ENCODE measurements at regions not wholly inside any gene's neighbourhood (a gene's known extent, or its start where the extent isn't known, plus 50 kb on each side); places are given as distances from the start of the nearest gene placed in this dataset.

DNA sequence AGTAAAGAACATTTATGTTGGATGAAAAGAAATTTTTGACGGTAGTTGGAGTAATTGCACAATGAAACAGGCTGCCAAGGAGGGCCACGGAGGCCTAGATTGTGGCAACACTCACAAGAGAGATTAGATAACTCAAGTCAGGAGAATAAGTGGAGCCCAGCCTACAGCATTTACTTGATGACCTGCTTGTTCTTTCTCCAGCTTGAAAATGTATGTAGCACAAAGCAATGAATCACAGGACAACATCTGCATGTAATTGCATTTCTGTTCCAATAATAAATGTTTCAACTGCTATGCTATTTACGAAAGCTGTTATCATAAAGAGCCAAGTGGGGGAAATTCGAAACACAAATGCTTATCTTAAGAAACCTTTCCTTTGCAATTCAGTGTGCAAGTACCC, 221.2 kb upstream of the MID1 start:
- peaks cover 52% of the 10 kb centered on the region for H3K27me3 ChIP-seq
- H4K20me1 ChIP-seq: no peaks in the 10 kb centered on the region
- H3K4me2 ChIP-seq: no peak overlapping the region
- H3K4me1 ChIP-seq: no peaks in the 10 kb centered on the region
- H3K9me3 ChIP-seq: no peaks in the 10 kb centered on the region
- no peak overlapping the region for H3K27ac ChIP-seq
- no peaks in the 10 kb centered on the region for H3K36me3 ChIP-seq
- H3K9ac ChIP-seq: no peak overlapping the region
- TF ChIP-seq Cebpa-rat (IDR thresholded peaks at IDR 0.05): no peak
- H3K4me3 ChIP-seq: no peak overlapping the region

DNA sequence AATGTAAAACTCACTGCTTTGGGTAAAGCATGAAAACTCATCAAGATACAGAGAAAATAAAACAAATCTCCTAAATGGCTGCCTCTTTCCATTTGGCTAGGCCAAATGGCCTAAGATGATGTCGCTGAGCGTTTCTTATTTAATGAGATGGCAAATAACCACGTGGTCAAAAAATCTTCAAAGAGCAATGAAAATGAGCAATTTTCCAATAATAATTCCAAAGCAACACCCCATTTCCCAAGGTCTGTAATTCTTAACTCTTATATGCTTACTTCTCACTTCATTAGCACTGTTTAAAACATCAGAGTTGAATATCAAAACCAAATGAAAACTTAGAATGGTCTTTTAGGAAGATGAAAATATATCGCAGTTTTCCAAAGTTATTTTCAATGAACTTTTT, 222.3 kb upstream of the MID1 start:
- Histone ChIP-seq H3K4me1 (no peaks in the 10 kb centered on the region), H3K27me3 (peaks cover 61% of the 10 kb centered on the region), H3K4me2 (no peak overlapping the region), H3K9me3 (no peaks in the 10 kb centered on the region), H3K4me3 (no peak overlapping the region), H3K36me3 (no peaks in the 10 kb centered on the region), H3K9ac (no peak overlapping the region), H4K20me1 (no peaks in the 10 kb centered on the region), H3K27ac (no peak overlapping the region)
- no peak for TF ChIP-seq Cebpa-rat (IDR thresholded peaks at IDR 0.05)

DNA sequence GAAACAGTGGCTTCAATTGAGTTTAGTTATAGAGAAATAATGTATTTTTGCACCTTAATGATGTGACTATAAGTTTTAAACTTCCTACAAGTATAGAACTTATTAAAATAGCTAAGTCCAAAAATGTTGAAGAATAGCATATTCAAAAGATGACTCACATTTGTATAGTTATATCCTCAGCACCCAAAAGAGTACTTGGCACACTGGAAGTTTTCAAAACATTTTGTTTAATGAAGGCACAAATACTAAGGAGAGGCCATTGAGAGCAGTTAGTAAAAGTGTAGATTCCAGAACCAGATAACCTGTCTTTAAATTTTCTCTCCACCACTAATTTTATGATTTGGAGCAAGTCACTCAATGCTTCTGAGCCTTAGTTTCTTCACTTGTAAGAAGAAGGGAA, 226.9 kb upstream of the MID1 start:
- Histone ChIP-seq H3K4me2 (no peak overlapping the region), H3K36me3 (no peaks in the 10 kb centered on the region), H3K9ac (no peak overlapping the region), H4K20me1 (no peaks in the 10 kb centered on the region), H3K4me3 (no peak overlapping the region), H3K27ac (no peak overlapping the region), H3K4me1 (no peaks in the 10 kb centered on the region), H3K9me3 (no peaks in the 10 kb centered on the region), H3K27me3 (peaks cover 83% of the 10 kb centered on the region)
- TF ChIP-seq Cebpa-rat (IDR thresholded peaks at IDR 0.05): no peak

DNA sequence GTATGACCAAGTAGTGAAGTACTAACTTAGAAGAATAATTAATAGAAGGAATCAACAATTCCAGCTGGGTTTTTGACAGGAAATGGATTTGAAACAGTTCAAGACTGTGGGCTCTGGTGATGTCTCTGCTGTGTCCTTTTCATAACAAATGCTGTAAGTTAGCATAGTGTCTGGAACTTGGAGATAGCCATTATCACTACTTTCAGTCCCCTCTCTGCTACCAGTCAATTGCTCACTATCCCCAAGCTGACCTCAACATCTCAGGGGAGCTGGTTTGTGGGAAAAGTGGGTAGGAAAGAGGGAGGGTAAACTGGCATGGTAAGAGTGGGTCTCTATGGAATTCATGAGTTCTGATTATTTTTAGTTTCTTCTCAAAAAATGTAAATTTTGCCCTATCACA, 231.4 kb upstream of the MID1 start:
- Histone ChIP-seq H4K20me1 (no peaks in the 10 kb centered on the region), H3K4me3 (no peak overlapping the region), H3K4me2 (no peak overlapping the region), H3K9ac (no peak overlapping the region), H3K27ac (no peak overlapping the region), H3K27me3 (peaks cover 82% of the 10 kb centered on the region), H3K9me3 (no peaks in the 10 kb centered on the region), H3K36me3 (no peaks in the 10 kb centered on the region), H3K4me1 (no peaks in the 10 kb centered on the region)
- TF ChIP-seq Cebpa-rat (IDR thresholded peaks at IDR 0.05): no peak

DNA sequence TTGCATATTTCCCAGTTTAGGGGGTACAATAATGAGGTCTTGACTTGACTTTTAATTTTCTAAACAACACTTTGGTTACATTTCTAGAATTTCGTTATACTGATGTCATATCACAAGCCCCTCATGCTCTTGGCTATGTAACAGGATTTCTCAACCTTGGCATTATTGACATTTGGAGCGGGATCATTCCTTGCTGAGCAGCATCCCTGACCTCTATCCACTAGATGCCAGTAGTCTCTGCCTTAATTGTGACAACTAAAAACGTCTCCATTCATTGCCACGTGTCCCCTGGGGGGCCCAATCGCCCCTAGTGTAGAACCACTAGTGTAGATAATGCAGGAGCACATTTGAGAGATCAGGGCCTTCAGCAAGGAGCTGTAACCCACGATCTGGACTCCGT, 234.2 kb upstream of the MID1 start:
- no peak overlapping the region for H3K4me2 ChIP-seq
- H3K4me3 ChIP-seq: no peak overlapping the region
- no peak overlapping the region for H3K9ac ChIP-seq
- no peaks in the 10 kb centered on the region for H3K36me3 ChIP-seq
- no peaks in the 10 kb centered on the region for H3K9me3 ChIP-seq
- peaks cover 82% of the 10 kb centered on the region for H3K27me3 ChIP-seq
- no peak overlapping the region for H3K27ac ChIP-seq
- H3K4me1 ChIP-seq: peaks cover 4% of the 10 kb centered on the region; the same call in 1 of the 2 replicates
- no peak for TF ChIP-seq Cebpa-rat (IDR thresholded peaks at IDR 0.05)
- no peaks in the 10 kb centered on the region for H4K20me1 ChIP-seq

DNA sequence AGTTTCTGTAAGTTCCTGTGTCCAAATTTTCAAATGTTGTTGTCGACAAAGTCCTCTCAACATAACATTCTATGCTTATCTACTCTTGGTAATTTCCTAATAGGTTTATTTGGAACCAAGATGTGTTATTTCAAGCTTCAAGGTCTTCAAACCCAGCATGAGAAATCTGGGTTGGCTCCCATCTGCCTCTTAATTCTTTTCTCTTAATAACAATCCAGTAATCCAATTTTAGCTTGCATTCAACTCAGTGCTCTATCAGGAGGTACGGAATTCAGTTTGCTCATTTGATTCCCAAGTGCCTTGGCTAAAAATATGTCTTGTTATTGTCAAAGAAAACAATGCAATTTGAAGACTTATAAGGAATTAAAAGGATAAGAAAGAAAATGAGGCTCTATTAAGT, 235.5 kb upstream of the MID1 start:
- Histone ChIP-seq H3K4me2 (no peak overlapping the region), H4K20me1 (no peaks in the 10 kb centered on the region), H3K4me1 (peaks cover 4% of the 10 kb centered on the region; the same call in 1 of the 2 replicates), H3K9me3 (no peaks in the 10 kb centered on the region), H3K9ac (no peak overlapping the region), H3K36me3 (no peaks in the 10 kb centered on the region), H3K4me3 (no peak overlapping the region), H3K27ac (no peak overlapping the region), H3K27me3 (peaks cover 72% of the 10 kb centered on the region)
- no peak for TF ChIP-seq Cebpa-rat (IDR thresholded peaks at IDR 0.05)

DNA sequence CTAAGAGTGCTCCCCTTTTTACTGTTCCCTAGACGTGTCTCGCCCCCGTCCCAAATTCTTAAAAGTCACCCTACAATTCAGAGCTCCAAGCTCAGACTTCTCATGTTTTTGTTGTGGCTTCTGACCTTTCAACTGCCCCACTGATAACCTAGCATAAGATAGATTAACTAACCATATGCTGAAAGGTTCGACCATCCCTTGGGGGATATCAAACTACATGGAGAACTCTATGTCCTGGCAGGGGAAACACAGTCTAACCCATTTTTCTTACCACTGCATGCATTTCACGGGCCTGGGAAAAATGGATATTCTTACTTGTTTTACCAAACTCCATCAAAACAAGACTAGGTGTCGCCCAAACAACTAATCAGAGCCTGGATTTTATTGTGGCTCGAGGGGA, 236.4 kb upstream of the MID1 start:
- Histone ChIP-seq H3K27ac (no peak overlapping the region), H3K9me3 (no peaks in the 10 kb centered on the region), H3K4me2 (no peak overlapping the region), H3K36me3 (no peaks in the 10 kb centered on the region), H4K20me1 (no peaks in the 10 kb centered on the region), H3K4me1 (peaks cover 4% of the 10 kb centered on the region; the same call in 1 of the 2 replicates), H3K9ac (no peak overlapping the region), H3K4me3 (no peak overlapping the region), H3K27me3 (peaks cover 64% of the 10 kb centered on the region)
- no peak for TF ChIP-seq Cebpa-rat (IDR thresholded peaks at IDR 0.05)

DNA sequence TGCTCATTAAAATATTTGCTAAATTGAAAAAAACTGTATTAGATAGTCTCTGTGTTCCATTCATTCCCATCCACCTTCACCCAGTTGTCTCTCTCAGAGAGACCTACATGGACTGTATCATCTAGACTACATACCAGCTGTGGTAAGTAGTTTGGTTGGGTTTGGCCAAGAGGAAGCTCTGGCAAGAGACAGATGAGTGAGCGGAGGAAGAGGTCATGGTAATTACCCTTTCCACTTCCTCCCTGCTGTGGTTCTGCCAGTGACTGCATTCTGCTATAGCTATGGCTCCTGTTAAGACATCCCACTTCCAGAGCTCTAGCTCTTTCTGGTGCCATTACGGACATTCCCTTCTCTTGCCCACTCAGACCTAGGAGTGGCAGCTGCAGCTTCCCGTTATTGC, 239.0 kb upstream of the MID1 start:
- Histone ChIP-seq H3K27ac (no peak overlapping the region), H3K4me2 (no peak overlapping the region), H3K9ac (no peak overlapping the region), H3K36me3 (no peaks in the 10 kb centered on the region), H4K20me1 (no peaks in the 10 kb centered on the region), H3K4me1 (peaks cover 4% of the 10 kb centered on the region; the same call in 1 of the 2 replicates), H3K9me3 (no peaks in the 10 kb centered on the region), H3K4me3 (no peak overlapping the region), H3K27me3 (peaks cover 50% of the 10 kb centered on the region)
- no peak for TF ChIP-seq Cebpa-rat (IDR thresholded peaks at IDR 0.05)

DNA sequence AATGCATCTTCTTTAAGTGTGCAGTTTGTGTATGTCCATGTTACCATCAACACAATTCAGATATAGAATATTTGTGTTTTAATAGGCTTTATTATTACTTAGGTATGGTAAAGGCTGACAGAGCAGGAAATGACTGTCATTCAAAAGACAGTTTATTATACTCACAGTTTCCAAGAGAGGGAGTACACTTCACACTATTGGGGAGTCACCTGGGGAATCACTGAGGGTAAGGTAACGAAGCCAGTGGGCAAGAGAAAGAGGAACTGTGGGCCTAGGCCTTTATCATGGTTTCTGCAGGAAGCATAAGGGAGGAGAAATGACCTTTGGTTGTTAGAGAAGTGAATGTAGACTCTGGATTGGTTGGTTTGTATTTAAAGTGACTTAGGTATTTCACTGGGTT, 235.1 kb upstream of the HCCS start:
- H3K4me3 ChIP-seq: no peak overlapping the region
- H3K9me3 ChIP-seq: no peaks in the 10 kb centered on the region
- no peak overlapping the region for H3K27ac ChIP-seq
- no peak overlapping the region for H3K9ac ChIP-seq
- H3K4me1 ChIP-seq: no peaks in the 10 kb centered on the region
- TF ChIP-seq Cebpa-rat (IDR thresholded peaks at IDR 0.05): no peak
- H3K27me3 ChIP-seq: peaks cover 27% of the 10 kb centered on the region
- H3K36me3 ChIP-seq: no peaks in the 10 kb centered on the region
- H3K4me2 ChIP-seq: no peak overlapping the region
- no peaks in the 10 kb centered on the region for H4K20me1 ChIP-seq

DNA sequence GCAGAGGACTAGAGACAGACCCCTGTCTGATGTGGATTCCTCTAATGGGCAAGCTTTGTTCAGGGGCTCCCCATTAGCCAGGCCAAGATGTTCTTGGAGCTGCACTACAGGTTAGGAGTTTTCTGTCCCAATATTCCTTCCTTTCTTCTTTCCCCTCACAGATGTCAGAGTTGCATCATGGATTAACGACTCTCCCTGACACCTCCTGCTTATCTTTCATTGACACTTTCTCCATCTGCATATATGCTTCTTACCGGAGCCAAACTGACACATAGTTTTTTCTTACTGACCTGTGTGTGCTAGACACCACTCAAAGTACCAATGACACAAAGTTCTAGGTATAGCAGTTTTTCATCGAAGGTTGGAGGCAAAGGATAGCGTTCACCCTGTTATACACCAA, 228.6 kb upstream of the HCCS start:
- Histone ChIP-seq H3K27ac (no peak overlapping the region), H3K4me2 (no peak overlapping the region), H4K20me1 (no peaks in the 10 kb centered on the region), H3K9me3 (no peaks in the 10 kb centered on the region), H3K27me3 (peaks cover 57% of the 10 kb centered on the region), H3K4me1 (no peaks in the 10 kb centered on the region), H3K36me3 (no peaks in the 10 kb centered on the region), H3K9ac (no peak overlapping the region), H3K4me3 (no peak overlapping the region)
- TF ChIP-seq Cebpa-rat (IDR thresholded peaks at IDR 0.05): no peak

DNA sequence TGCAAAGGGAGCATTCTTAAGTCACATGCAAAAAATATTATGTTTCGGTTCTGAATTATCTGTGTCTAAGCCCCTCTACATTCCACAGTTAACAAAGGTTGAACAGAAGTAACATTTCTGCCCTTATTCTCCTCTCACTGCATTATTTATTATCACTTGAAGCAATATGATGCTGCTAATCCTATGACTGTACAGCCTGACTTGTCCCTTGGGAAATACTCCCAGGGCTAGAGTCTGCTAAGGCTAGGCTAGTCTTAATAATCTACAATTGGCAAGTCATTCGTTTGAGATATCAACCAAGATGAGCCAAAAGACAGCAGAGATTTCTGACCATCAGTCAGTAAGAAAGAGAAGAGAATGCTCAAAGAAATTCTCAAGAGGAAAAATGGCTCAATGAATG, 226.9 kb upstream of the HCCS start:
- Histone ChIP-seq H3K9me3 (no peaks in the 10 kb centered on the region), H3K4me3 (no peak overlapping the region), H4K20me1 (no peaks in the 10 kb centered on the region), H3K9ac (no peak overlapping the region), H3K4me1 (no peaks in the 10 kb centered on the region), H3K27me3 (peaks cover 66% of the 10 kb centered on the region), H3K36me3 (no peaks in the 10 kb centered on the region), H3K27ac (no peak overlapping the region), H3K4me2 (no peak overlapping the region)
- TF ChIP-seq Cebpa-rat (IDR thresholded peaks at IDR 0.05): no peak

Measured in BLaER1 (cell line).